RWPE2 (cell line): ENCODE measurements at regions not wholly inside any gene's neighbourhood (a gene's known extent, or its start where the extent isn't known, plus 50 kb on each side); places are given as distances from the start of the nearest gene placed in this dataset.
"Not testable (repeated sequence)": the region's sequence is repeated elsewhere in the genome, so short reads cannot be mapped to it uniquely, and the experiment has no call there.

Experiments used
- ATAC-seq: fragments of 200-7000 bp; cut with Tn5 transposase; 3 replicates; pipeline ENCODE4 v1.9.1; 2021; ENCODE audit warnings: low read depth
- DNase-seq: peaks from one replicate; pipeline ENCODE4 v3.0.0-alpha.2; 2020; ENCODE audit warnings: low spot score
- H3K27ac ChIP-seq: fragments of 450-650 bp; 2 replicates; pipeline ENCODE4 v1.5.1; 2017; ENCODE audit warnings: mild to moderate bottlenecking; ENCODE audit not compliant: poor library complexity, severe bottlenecking
- H3K27me3 ChIP-seq: fragments of 250-450 bp; sonication (Bioruptor Pico); 2 replicates; pipeline ENCODE4 v1.5.1; 2021; ENCODE audit warnings: mild to moderate bottlenecking, moderate library complexity; ENCODE audit not compliant: insufficient read depth, poor library complexity, severe bottlenecking
- H3K36me3 ChIP-seq: fragments of 250-450 bp; sonication (Bioruptor Pico); 2 replicates; pipeline ENCODE4 v1.5.1; 2020; ENCODE audit warnings: low read depth, mild to moderate bottlenecking, moderate library complexity
- H3K4me1 ChIP-seq: fragments of 250-450 bp; sonication (Bioruptor Pico); 2 replicates; pipeline ENCODE4 v1.5.1; 2021; ENCODE audit warnings: mild to moderate bottlenecking, moderate library complexity; ENCODE audit not compliant: insufficient read depth, poor library complexity, severe bottlenecking
- H3K4me3 ChIP-seq: fragments of 250-450 bp; sonication (Bioruptor Pico); 2 replicates; pipeline ENCODE4 v1.5.1; 2021; ENCODE audit warnings: mild to moderate bottlenecking, moderate library complexity; ENCODE audit not compliant: severe bottlenecking
- H3K9me3 ChIP-seq: fragments of 250-450 bp; sonication (Bioruptor Pico); 2 replicates; pipeline ENCODE4 v1.5.1; 2021; ENCODE audit warnings: mild to moderate bottlenecking, moderate library complexity; ENCODE audit not compliant: severe bottlenecking
- CTCF ChIP-seq: fragments of 450-650 bp; IDR thresholded peaks from one replicate; pipeline ENCODE4 v1.5.1; 2017; ENCODE audit warnings: mild to moderate bottlenecking, moderate library complexity; ENCODE audit not compliant: poor library complexity, severe bottlenecking

GRCh38 chr18:67385455-67385854 lies 131.1 kb downstream of the DSEL start:
- Histone ChIP-seq H3K27ac (no peak overlapping the region), H3K36me3 (no peaks in the 10 kb centered on the region), H3K27me3 (no peaks in the 10 kb centered on the region), H3K4me3 (no peak overlapping the region), H3K9me3 (no peaks in the 10 kb centered on the region), H3K4me1 (no peaks in the 10 kb centered on the region)
- TF ChIP-seq CTCF, result no peak
- ATAC-seq (no peak), DNase-seq (no peak)

GRCh38 chr18:67384057-67384456 lies 132.5 kb downstream of the DSEL start:
- DNase-seq, H3K36me3 ChIP-seq, H3K4me3 ChIP-seq, H3K27ac ChIP-seq, H3K4me1 ChIP-seq, H3K9me3 ChIP-seq, H3K27me3 ChIP-seq, ATAC-seq: not testable (repeated sequence)

GRCh38 chr18:67381608-67382150 lies 134.8 kb downstream of the DSEL start:
- TF ChIP-seq CTCF, result no peak
- Histone ChIP-seq H3K4me3 (no peak overlapping the region), H3K9me3 (no peaks in the 10 kb centered on the region), H3K27ac (no peak overlapping the region), H3K36me3 (no peaks in the 10 kb centered on the region), H3K4me1 (no peaks in the 10 kb centered on the region), H3K27me3 (no peaks in the 10 kb centered on the region)
- no peak for DNase-seq
- ATAC-seq, result no peak

GRCh38 chr18:67380867-67381266 lies 135.7 kb downstream of the DSEL start:
- H3K9me3 ChIP-seq, result no peaks in the 10 kb centered on the region
- H3K27me3 ChIP-seq, result no peaks in the 10 kb centered on the region
- H3K4me1 ChIP-seq, result no peaks in the 10 kb centered on the region
- no peak for TF ChIP-seq CTCF
- ATAC-seq, result no peak
- no peak overlapping the region for H3K4me3 ChIP-seq
- H3K36me3 ChIP-seq, result no peaks in the 10 kb centered on the region
- DNase-seq, result no peak
- H3K27ac ChIP-seq, result no peak overlapping the region

- Histone ChIP-seq H3K27ac (no peak overlapping the region), H3K27me3 (no peaks in the 10 kb centered on the region), H3K9me3 (no peaks in the 10 kb centered on the region), H3K36me3 (no peaks in the 10 kb centered on the region), H3K4me3 (no peak overlapping the region), H3K4me1 (no peaks in the 10 kb centered on the region)
- ATAC-seq, result no peak
- no peak for TF ChIP-seq CTCF
- no peak for DNase-seq
Measured at GRCh38 chr18:67379981-67380380, 136.5 kb downstream of the DSEL start.
